B cell (primary cell): ENCODE measurements at regions not wholly inside any gene's neighbourhood (a gene's known extent, or its start where the extent isn't known, plus 50 kb on each side); places are given as distances from the start of the nearest gene placed in this dataset.

Source experiments
- ATAC-seq: fragments of 200-7000 bp; cut with Tn5 transposase; one replicate; pipeline ENCODE4 v1.10.0; 2021; ENCODE audit warnings: low read depth, mild to moderate bottlenecking, moderate number of reproducible peaks, moderate library complexity
- CTCF ChIA-PET: fragments of 350-600 bp; sonication (Branson Sonifier 250); formaldehyde crosslinking; loops from one replicate; lab custom pipeline; 2021; ENCODE audit warnings: antibody characterized with exemption, inconsistent platforms; lab: Charles Lee
- POLR2A ChIA-PET: fragments of 350-600 bp; sonication (Branson Sonifier 250); formaldehyde crosslinking; loops from one replicate; lab custom pipeline; 2021; ENCODE audit warnings: antibody characterized with exemption; lab: Charles Lee
- DNase-seq: peaks from one replicate; pipeline ENCODE4 v3.0.0; 2013
- H2AFZ ChIP-seq: 2 replicates; pipeline ENCODE4 v1.6.1; 2012; ENCODE audit warnings: mild to moderate bottlenecking, low read depth, low read length; ENCODE audit not compliant: insufficient read depth, poor library complexity, severe bottlenecking
- H3K27ac ChIP-seq, 2 donors: 1 replicate in 1 of 2; 2 replicates in 1 of 2; pipeline ENCODE4 v1.5.1; 2012 to 2013; ENCODE audit warnings: low read length in 2 of 2, mild to moderate bottlenecking in 2 of 2, moderate library complexity in 1 of 2
- H3K27me3 ChIP-seq, 4 experiments: fragments of 200-600 bp in 1 of 4; sonication (generic) in 1 of 4; replicated peaks in 1 of 4; 1 replicate in 2 of 4; 2 replicates in 2 of 4; pipeline versions ENCODE4 v1.6.1 to v1.7.0; 2013 to 2016; ENCODE audit warnings: low read length in 3 of 4, mild to moderate bottlenecking in 2 of 4, mixed read lengths in 1 of 4, moderate library complexity in 1 of 4; ENCODE audit not compliant: insufficient read depth in 4 of 4, control insufficient read depth in 3 of 4; ENCODE audit errors: control extremely low read depth in 1 of 4
- H3K36me3 ChIP-seq, 2 experiments: replicated peaks in 1 of 2; 1 replicate in 1 of 2; 2 replicates in 1 of 2; pipeline versions ENCODE4 v1.6.1 to v1.7.1; 2013; ENCODE audit warnings: low read length in 1 of 2; ENCODE audit not compliant: insufficient read depth in 2 of 2, control insufficient read depth in 1 of 2; ENCODE audit errors: control extremely low read depth in 1 of 2, extremely low read depth in 1 of 2
- H3K4me1 ChIP-seq, 2 donors: fragments of 200-600 bp in 1 of 2; sonication (generic) in 1 of 2; 1 replicate in 1 of 2; 2 replicates in 1 of 2; pipeline versions ENCODE4 v1.5.1 to v1.6.1; 2013 to 2017; ENCODE audit warnings: low read length in 2 of 2; ENCODE audit not compliant: control insufficient read depth in 2 of 2, insufficient read depth in 2 of 2
- H3K4me2 ChIP-seq: replicated peaks from 2 replicates; pipeline ENCODE3; 2012; ENCODE audit warnings: mild to moderate bottlenecking, low read depth, low read length; ENCODE audit not compliant: poor library complexity, severe bottlenecking
- H3K4me3 ChIP-seq, 5 experiments: fragments of 200-600 bp in 1 of 5; sonication (generic) in 1 of 5; 1 replicate in 3 of 5; 2 replicates in 2 of 5; pipeline versions ENCODE4 v1.5.1 to v1.7.0; 2011 to 2016; ENCODE audit warnings: low read length in 4 of 5, mild to moderate bottlenecking in 4 of 5, low read depth in 2 of 5, control low read depth in 1 of 5, moderate library complexity in 1 of 5; ENCODE audit not compliant: insufficient read depth in 1 of 5; ENCODE audit errors: control extremely low read depth in 1 of 5, extremely low read depth in 1 of 5
- H3K79me2 ChIP-seq: fragments of 200-600 bp; sonication (generic); one replicate; pipeline ENCODE4 v1.6.0; 2016; ENCODE audit warnings: low read length; ENCODE audit not compliant: control insufficient read depth, insufficient read depth
- H3K9ac ChIP-seq: fragments of 200-600 bp; sonication (generic); 2 replicates; pipeline ENCODE4 v1.6.1; 2017; ENCODE audit warnings: mild to moderate bottlenecking, low read length, moderate library complexity
- H3K9me3 ChIP-seq, 3 donors: one replicate each; pipeline versions ENCODE4 v1.6.1 to v1.7.1; 2013; ENCODE audit warnings: low read length in 2 of 3; ENCODE audit not compliant: control insufficient read depth in 2 of 3, insufficient read depth in 1 of 3; ENCODE audit errors: control extremely low read depth in 1 of 3
- H4K20me1 ChIP-seq: 2 replicates; pipeline ENCODE4 v1.6.0; 2012; ENCODE audit warnings: mild to moderate bottlenecking, low read length; ENCODE audit not compliant: insufficient read depth, control insufficient read depth, poor library complexity, severe bottlenecking
- H3K27ac Mint-ChIP-seq: one replicate; pipeline ENCODE4 v1.8.0; 2021; ENCODE audit warnings: mixed read lengths
- H3K27me3 Mint-ChIP-seq: one replicate; pipeline ENCODE4 v1.8.0; 2021; ENCODE audit warnings: mixed read lengths
- H3K4me1 Mint-ChIP-seq: one replicate; pipeline ENCODE4 v1.8.0; 2021; ENCODE audit warnings: mixed read lengths
- H3K4me3 Mint-ChIP-seq: one replicate; pipeline ENCODE4 v1.8.0; 2021; ENCODE audit warnings: mixed read lengths
- H3K9me3 Mint-ChIP-seq: one replicate; pipeline ENCODE4 v1.8.0; 2022; ENCODE audit warnings: mixed read lengths; ENCODE audit not compliant: insufficient read depth
- CTCF ChIP-seq: fragments of 200-600 bp; IDR thresholded peaks from one replicate; pipeline ENCODE4 v1.8.0; 2022; ENCODE audit warnings: antibody characterized with exemption, mild to moderate bottlenecking
- EZH2 ChIP-seq: IDR thresholded peaks from 2 replicates; pipeline ENCODE4 v1.6.1; 2012; ENCODE audit warnings: borderline replicate concordance, low read depth, mild to moderate bottlenecking, moderate library complexity, low read length; ENCODE audit not compliant: insufficient read depth, poor library complexity, severe bottlenecking
- WGBS: methylation state at CpG from one replicate; pipeline ENCODE4 v1.1.5; 2013; ENCODE audit warnings: missing lambda C conversion rate; ENCODE audit not compliant: insufficient coverage; 5-methylcytosine and 5-hydroxymethylcytosine counted together
- intact Hi-C: fragments of 100-400 bp; cut with micrococcal nuclease; formaldehyde crosslinking; loops from one replicate; pipeline ENCODE4 v1.10.0; 2022

- Mint-ChIP-seq H3K27ac (no peak overlapping the region), H3K9me3 (no peaks in the 10 kb centered on the region), H3K27me3 (no peaks in the 10 kb centered on the region), H3K4me1 (peaks cover 2% of the 10 kb centered on the region), H3K4me3 (no peak overlapping the region)
- no peaks in the 10 kb centered on the region for H3K79me2 ChIP-seq
- ChIA-PET CTCF (no interaction called here), POLR2A (no interaction called here)
- no peak overlapping the region for H3K27ac ChIP-seq
- no peak for TF ChIP-seq EZH2
- TF ChIP-seq CTCF: no peak
- H3K4me2 ChIP-seq: no peak overlapping the region
- no peak for DNase-seq
- no peak for ATAC-seq
- no peaks in the 10 kb centered on the region for H3K4me1 ChIP-seq
- H2AFZ ChIP-seq: no peak overlapping the region
- intact Hi-C loops: no loop called here
- H3K9me3 ChIP-seq: no peaks in the 10 kb centered on the region
- H3K9ac ChIP-seq: no peak overlapping the region
- H3K4me3 ChIP-seq: no peak overlapping the region
- H3K36me3 ChIP-seq: no peaks in the 10 kb centered on the region
- WGBS: no CpG with 5 or more reads among the region's 5 CpGs
- H4K20me1 ChIP-seq: no peaks in the 10 kb centered on the region
- no peaks in the 10 kb centered on the region for H3K27me3 ChIP-seq
Observed at GRCh38 chrX:69293776-69294601, 128.7 kb upstream of the PJA1 start.

- Mint-ChIP-seq H3K4me1 (peaks cover 2% of the 10 kb centered on the region), H3K4me3 (no peak overlapping the region), H3K27me3 (no peaks in the 10 kb centered on the region), H3K27ac (no peak overlapping the region), H3K9me3 (no peaks in the 10 kb centered on the region)
- Histone ChIP-seq H3K4me2 (no peak overlapping the region), H4K20me1 (no peaks in the 10 kb centered on the region), H3K4me3 (no peak overlapping the region), H3K36me3 (no peaks in the 10 kb centered on the region), H3K27ac (no peak overlapping the region), H3K4me1 (peaks cover 3% of the 10 kb centered on the region in 2 donors), H3K79me2 (no peaks in the 10 kb centered on the region), H3K9ac (no peak overlapping the region), H3K27me3 (no peaks in the 10 kb centered on the region), H2AFZ (no peak overlapping the region), H3K9me3 (no peaks in the 10 kb centered on the region)
- CTCF ChIA-PET: no interaction called here
- ATAC-seq: no peak
- TF ChIP-seq CTCF (no peak), EZH2 (no peak)
- intact Hi-C loops: no loop called here
- POLR2A ChIA-PET: no interaction called here
- 70% methylated on average over 2 of the region's 4 CpGs for WGBS
- DNase-seq: no peak
Observed at GRCh38 chrX:69291116-69291515, 125.9 kb upstream of the PJA1 start.
